Ishikawa (cell line): ENCODE measurements at regions not wholly inside any gene's neighbourhood (a gene's known extent, or its start where the extent isn't known, plus 50 kb on each side); places are given as distances from the start of the nearest gene placed in this dataset.

Source experiments
- CREB1 ChIP-seq: IDR thresholded peaks from 2 replicates; pipeline ENCODE4 v1.6.1; 2012; ENCODE audit warnings: low read depth
- EP300 ChIP-seq: IDR thresholded peaks from 2 replicates; pipeline ENCODE4 v1.6.1; 2012; ENCODE audit warnings: borderline replicate concordance
- FOXM1 ChIP-seq: IDR thresholded peaks from 2 replicates; pipeline ENCODE4 v1.6.1; 2012; ENCODE audit warnings: low read depth, borderline replicate concordance
- RAD21 ChIP-seq: IDR thresholded peaks from 2 replicates; pipeline ENCODE4 v1.6.1; 2012; ENCODE audit warnings: low read depth
- REST ChIP-seq: IDR thresholded peaks from 2 replicates; pipeline ENCODE4 v1.6.1; 2012; ENCODE audit warnings: low read depth, mild to moderate bottlenecking
- TAF1 ChIP-seq: IDR thresholded peaks from 2 replicates; pipeline ENCODE4 v1.6.1; 2012; ENCODE audit warnings: low read depth, mild to moderate bottlenecking
- TCF12 ChIP-seq: IDR thresholded peaks from 2 replicates; pipeline ENCODE4 v1.6.1; 2012; ENCODE audit warnings: low read depth
- YY1 ChIP-seq: IDR thresholded peaks from 2 replicates; pipeline ENCODE4 v1.6.1; 2012; ENCODE audit warnings: low read depth
- ZBTB7A ChIP-seq: IDR thresholded peaks from 2 replicates; pipeline ENCODE4 v1.6.1; 2012; ENCODE audit warnings: low read depth
- TF ChIP-seq, protein P1 (sequence below): IDR thresholded peaks from 2 replicates; pipeline ENCODE4 v1.6.1; 2012
- TF ChIP-seq, protein P2 (sequence below): IDR thresholded peaks from 2 replicates; pipeline ENCODE4 v1.6.1; 2012

DNA sequence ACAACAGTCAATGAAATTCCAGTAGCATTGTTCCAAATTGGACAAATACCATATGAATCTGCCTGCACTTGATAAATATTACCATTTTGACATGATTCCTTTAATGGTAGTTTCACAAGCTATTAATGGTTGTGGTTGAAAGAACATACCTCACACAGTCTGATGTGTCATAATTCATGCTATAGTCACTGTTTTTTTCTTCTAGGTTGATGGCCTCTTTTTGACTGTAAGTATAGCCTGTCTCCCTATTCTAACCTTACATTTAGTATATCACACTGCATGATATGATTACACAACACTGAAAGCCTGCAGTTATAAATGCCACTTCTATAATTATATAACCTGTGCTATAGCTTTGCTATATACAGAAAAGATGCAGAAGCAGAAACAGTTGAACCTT is 834.1 kb downstream of the NSUN3 start:
- TF ChIP-seq RAD21 (no peak), ZBTB7A (no peak), TAF1 (no peak), YY1 (no peak), TCF12 (no peak), EP300 (no peak), CREB1 (no peak), REST (no peak), FOXM1 (no peak)
- TF ChIP-seq, protein P1, sequence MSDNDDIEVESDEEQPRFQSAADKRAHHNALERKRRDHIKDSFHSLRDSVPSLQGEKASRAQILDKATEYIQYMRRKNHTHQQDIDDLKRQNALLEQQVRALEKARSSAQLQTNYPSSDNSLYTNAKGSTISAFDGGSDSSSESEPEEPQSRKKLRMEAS, result no peak
- TF ChIP-seq, protein P2, sequence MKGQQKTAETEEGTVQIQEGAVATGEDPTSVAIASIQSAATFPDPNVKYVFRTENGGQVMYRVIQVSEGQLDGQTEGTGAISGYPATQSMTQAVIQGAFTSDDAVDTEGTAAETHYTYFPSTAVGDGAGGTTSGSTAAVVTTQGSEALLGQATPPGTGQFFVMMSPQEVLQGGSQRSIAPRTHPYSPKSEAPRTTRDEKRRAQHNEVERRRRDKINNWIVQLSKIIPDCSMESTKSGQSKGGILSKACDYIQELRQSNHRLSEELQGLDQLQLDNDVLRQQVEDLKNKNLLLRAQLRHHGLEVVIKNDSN, result no peak
